Smooth muscle cell (in vitro differentiated cells): ENCODE measurements at regions not wholly inside any gene's neighbourhood (a gene's known extent, or its start where the extent isn't known, plus 50 kb on each side); places are given as distances from the start of the nearest gene placed in this dataset.
A peak's percentile ranks its signal among the peaks of the same experiment; 100 is the strongest.

Source experiments
- DNase-seq: peaks from one replicate; lab custom pipeline; 2025; ENCODE audit not compliant: unreplicated experiment; lab: John Stamatoyannopoulos, UW
- H2AFZ ChIP-seq: fragments of 200-600 bp; sonication (generic); 2 replicates; pipeline ENCODE4 v1.6.0; 2016; ENCODE audit warnings: antibody characterized with exemption, low read depth, mild to moderate bottlenecking
- H3F3A ChIP-seq: fragments of 200-600 bp; sonication (generic); 2 replicates; pipeline ENCODE4 v1.6.0; 2017; ENCODE audit warnings: antibody characterized with exemption, low read depth
- H3K27ac ChIP-seq: fragments of 200-600 bp; sonication (generic); 2 replicates; pipeline ENCODE4 v1.5.1; 2016; ENCODE audit warnings: low read depth, mild to moderate bottlenecking
- H3K27me3 ChIP-seq: fragments of 200-600 bp; sonication (generic); 2 replicates; pipeline ENCODE4 v1.6.1; 2016; ENCODE audit warnings: low read depth, mild to moderate bottlenecking
- H3K36me3 ChIP-seq: fragments of 200-600 bp; sonication (generic); 2 replicates; pipeline ENCODE4 v1.5.1; 2016; ENCODE audit warnings: low read depth
- H3K4me1 ChIP-seq: fragments of 200-600 bp; sonication (generic); 2 replicates; pipeline ENCODE4 v1.5.1; 2016; ENCODE audit warnings: low read depth
- H3K4me2 ChIP-seq: fragments of 200-600 bp; sonication (generic); 2 replicates; pipeline ENCODE4 v1.6.0; 2016; ENCODE audit warnings: mild to moderate bottlenecking
- H3K4me3 ChIP-seq: fragments of 200-600 bp; sonication (generic); 2 replicates; pipeline ENCODE4 v1.5.1; 2016; ENCODE audit warnings: mild to moderate bottlenecking
- H3K79me2 ChIP-seq: fragments of 200-600 bp; sonication (generic); 2 replicates; pipeline ENCODE4 v1.6.0; 2016; ENCODE audit warnings: low read depth, mild to moderate bottlenecking
- H3K9ac ChIP-seq: fragments of 200-600 bp; sonication (generic); 2 replicates; pipeline ENCODE4 v1.6.0; 2016; ENCODE audit warnings: low read depth
- H3K9me3 ChIP-seq: fragments of 200-600 bp; sonication (generic); replicated peaks from 2 replicates; pipeline ENCODE4 v1.5.1; 2016; ENCODE audit warnings: low read depth
- H4K20me1 ChIP-seq: fragments of 200-600 bp; sonication (generic); 2 replicates; pipeline ENCODE4 v1.6.0; 2016; ENCODE audit warnings: low read depth
- CTCF ChIP-seq: fragments of 200-600 bp; sonication (generic); IDR thresholded peaks from 2 replicates; pipeline ENCODE4 v1.5.1; 2017; ENCODE audit warnings: borderline replicate concordance, mild to moderate bottlenecking, antibody characterized with exemption; ENCODE audit not compliant: insufficient read depth, poor library complexity, severe bottlenecking
- WGBS: methylation state at CpG from one replicate; pipeline ENCODE4 v1.1.7; 2016; ENCODE audit warnings: low lambda C conversion rate; 5-methylcytosine and 5-hydroxymethylcytosine counted together

- 81% methylated on average over 3 of the region's 3 CpGs for WGBS
Measured at GRCh38 chr5:163177971-163178370, 259.4 kb upstream of the CCNG1 start.

GRCh38 chr5:163185315-163185714, 252.1 kb upstream of the CCNG1 start:
- DNase-seq = no peak
- WGBS = 95% methylated on average over 4 of the region's 4 CpGs
- H3K4me1 ChIP-seq = no peaks in the 10 kb centered on the region
- H3K36me3 ChIP-seq = no peaks in the 10 kb centered on the region
- no peaks in the 10 kb centered on the region for H4K20me1 ChIP-seq
- H3K79me2 ChIP-seq = no peaks in the 10 kb centered on the region
- no peak overlapping the region for H3K27ac ChIP-seq
- no peak overlapping the region for H2AFZ ChIP-seq
- H3K27me3 ChIP-seq = no peaks in the 10 kb centered on the region
- H3K4me3 ChIP-seq = no peak overlapping the region
- H3K9me3 ChIP-seq = no peaks in the 10 kb centered on the region
- H3F3A ChIP-seq = no peaks in the 10 kb centered on the region
- H3K9ac ChIP-seq = no peak overlapping the region
- TF ChIP-seq CTCF = no peak
- H3K4me2 ChIP-seq = no peak overlapping the region

More at GRCh38 chr5:163177971-163178370, 259.4 kb upstream of the CCNG1 start:
- H3K4me2 ChIP-seq = no peak overlapping the region
- H2AFZ ChIP-seq = no peak overlapping the region
- DNase-seq = no peak
- no peak overlapping the region for H3K27ac ChIP-seq
- H3K4me1 ChIP-seq = peaks cover 12% of the 10 kb centered on the region
- H4K20me1 ChIP-seq = no peaks in the 10 kb centered on the region
- H3K9ac ChIP-seq = no peak overlapping the region
- H3K79me2 ChIP-seq = no peaks in the 10 kb centered on the region
- no peaks in the 10 kb centered on the region for H3F3A ChIP-seq
- no peaks in the 10 kb centered on the region for H3K36me3 ChIP-seq
- TF ChIP-seq CTCF = no peak
- no peaks in the 10 kb centered on the region for H3K9me3 ChIP-seq
- H3K4me3 ChIP-seq = no peak overlapping the region
- H3K27me3 ChIP-seq = no peaks in the 10 kb centered on the region

GRCh38 chr5:163189023-163189553, 248.3 kb upstream of the CCNG1 start:
- H3K36me3 ChIP-seq = no peaks in the 10 kb centered on the region
- WGBS = 90% methylated on average over 2 of the region's 2 CpGs
- H3K4me1 ChIP-seq = no peaks in the 10 kb centered on the region

More at GRCh38 chr5:163189023-163189553, 248.3 kb upstream of the CCNG1 start:
- Histone ChIP-seq H3K27me3 (no peaks in the 10 kb centered on the region), H3F3A (no peaks in the 10 kb centered on the region), H3K4me3 (no peak overlapping the region), H3K9ac (no peak overlapping the region), H2AFZ (peak overlapping the region; percentile 4), H3K4me2 (peak overlapping the region; percentile 58), H3K9me3 (no peaks in the 10 kb centered on the region), H4K20me1 (no peaks in the 10 kb centered on the region), H3K27ac (no peak overlapping the region), H3K79me2 (no peaks in the 10 kb centered on the region)
- DNase-seq = no peak
- no peak for TF ChIP-seq CTCF
